ENCODE measurements at regions not wholly inside any gene's neighbourhood (a gene's known extent, or its start where the extent isn't known, plus 50 kb on each side); places are given as distances from the start of the nearest gene placed in this dataset.

DNA sequence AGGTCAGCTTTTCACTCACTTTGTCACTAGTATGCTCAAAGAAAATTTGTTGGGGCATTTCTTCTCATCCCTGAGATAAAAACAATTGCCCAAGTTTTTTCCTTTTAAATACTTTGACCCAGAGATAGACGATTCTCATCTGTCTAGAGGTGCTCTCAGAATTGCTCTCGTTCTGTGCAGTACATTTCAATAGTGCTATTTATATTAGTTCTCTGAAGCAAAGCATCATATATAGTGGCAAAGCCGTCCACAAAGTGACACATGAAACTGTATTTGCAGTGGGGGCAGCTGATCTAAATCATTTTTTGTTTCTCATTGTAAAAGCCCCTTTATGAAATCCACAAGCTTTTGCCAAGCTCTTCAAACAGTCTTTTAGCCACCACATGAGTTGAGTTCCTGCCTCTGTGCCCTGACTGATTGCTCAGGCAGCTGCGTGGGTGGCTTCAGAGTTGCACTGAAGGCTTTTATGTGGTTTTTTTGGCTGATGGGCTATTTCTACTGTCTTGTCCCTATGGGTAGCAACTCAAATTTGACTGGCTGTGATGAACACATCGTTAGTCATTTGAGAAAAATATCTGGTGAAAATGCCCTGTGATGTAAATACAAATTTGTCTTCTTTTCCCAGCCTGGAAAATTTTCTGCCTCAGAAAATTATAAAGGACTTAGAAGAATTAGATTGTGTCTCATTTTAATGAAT is 119.1 kb upstream of the OTUD4 start:
- no peak overlapping the region for H3T11ph ChIP-seq (ENCODE audit: low read length)
- H3K56ac ChIP-seq (ENCODE audit: insufficient read length, low read depth, low read length): no peak overlapping the region
- H4K91ac ChIP-seq (ENCODE audit: insufficient read length, low read depth, low read length): no peak overlapping the region
- TF ChIP-seq, protein P1, sequence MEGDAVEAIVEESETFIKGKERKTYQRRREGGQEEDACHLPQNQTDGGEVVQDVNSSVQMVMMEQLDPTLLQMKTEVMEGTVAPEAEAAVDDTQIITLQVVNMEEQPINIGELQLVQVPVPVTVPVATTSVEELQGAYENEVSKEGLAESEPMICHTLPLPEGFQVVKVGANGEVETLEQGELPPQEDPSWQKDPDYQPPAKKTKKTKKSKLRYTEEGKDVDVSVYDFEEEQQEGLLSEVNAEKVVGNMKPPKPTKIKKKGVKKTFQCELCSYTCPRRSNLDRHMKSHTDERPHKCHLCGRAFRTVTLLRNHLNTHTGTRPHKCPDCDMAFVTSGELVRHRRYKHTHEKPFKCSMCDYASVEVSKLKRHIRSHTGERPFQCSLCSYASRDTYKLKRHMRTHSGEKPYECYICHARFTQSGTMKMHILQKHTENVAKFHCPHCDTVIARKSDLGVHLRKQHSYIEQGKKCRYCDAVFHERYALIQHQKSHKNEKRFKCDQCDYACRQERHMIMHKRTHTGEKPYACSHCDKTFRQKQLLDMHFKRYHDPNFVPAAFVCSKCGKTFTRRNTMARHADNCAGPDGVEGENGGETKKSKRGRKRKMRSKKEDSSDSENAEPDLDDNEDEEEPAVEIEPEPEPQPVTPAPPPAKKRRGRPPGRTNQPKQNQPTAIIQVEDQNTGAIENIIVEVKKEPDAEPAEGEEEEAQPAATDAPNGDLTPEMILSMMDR (conservative IDR thresholded peaks at IDR 0.05): no peak
- H3K18ac ChIP-seq (ENCODE audit: insufficient read length, low read depth, low read length): no peak overlapping the region
- Mint-ChIP-seq H3K27me3 (ENCODE audit: low read depth) (no peaks in the 10 kb centered on the region), H3K9me3 (no peaks in the 10 kb centered on the region), H3K4me1 (no peaks in the 10 kb centered on the region), H3K27ac (no peak overlapping the region), H3K4me3 (no peak overlapping the region), H3K36me3 (ENCODE audit: insufficient read depth in 1 of 3, low read depth in 3 of 3) (no peaks in the 10 kb centered on the region; a peak in 1 of 7 replicates)
- H3K4ac ChIP-seq (ENCODE audit: low read depth, low read length): no peak overlapping the region
- H4K8ac ChIP-seq (replicated peaks; ENCODE audit: insufficient read length, low read depth, low read length): no peak overlapping the region
- H2BK120ac ChIP-seq (ENCODE audit: low read depth, low read length, poor library complexity, severe bottlenecking): no peak overlapping the region
- H2AFZ ChIP-seq (ENCODE audit: low read length): no peak overlapping the region
- H3K79me1 ChIP-seq (ENCODE audit: insufficient read depth, low read depth, low read length, poor library complexity, severe bottlenecking): no peaks in the 10 kb centered on the region
- H3K9ac ChIP-seq (ENCODE audit: extremely low read depth, insufficient read length, low read length): no peak overlapping the region
- no peaks in the 10 kb centered on the region for H3K79me2 ChIP-seq (ENCODE audit: insufficient read depth, low read length)
- H3K27me3 ChIP-seq (ENCODE audit: insufficient read depth, low read length): no peaks in the 10 kb centered on the region
- H3K23me2 ChIP-seq (ENCODE audit: insufficient read length, low read depth, low read length, poor library complexity, severe bottlenecking): no peaks in the 10 kb centered on the region
- H2BK5ac ChIP-seq (ENCODE audit: insufficient read length, low read length): no peak overlapping the region
- no peak overlapping the region for H4K5ac ChIP-seq (ENCODE audit: insufficient read length, low read depth, low read length)
- no peak overlapping the region for H2BK20ac ChIP-seq (ENCODE audit: low read depth, low read length, poor library complexity, severe bottlenecking)
- no peak overlapping the region for H2AK5ac ChIP-seq (ENCODE audit: insufficient read length, low read length)
- H4K20me1 ChIP-seq (ENCODE audit: control insufficient read depth, insufficient read depth, insufficient read length): no peaks in the 10 kb centered on the region
- no peaks in the 10 kb centered on the region for H3K4me1 ChIP-seq (ENCODE audit: insufficient read depth, low read length)
- H2BK12ac ChIP-seq (ENCODE audit: insufficient read length, low read depth, low read length): no peak overlapping the region
- no peak overlapping the region for H3K4me2 ChIP-seq (ENCODE audit: insufficient read depth, insufficient read length, low read length)
- no CpG with 5 or more reads among the region's 5 CpGs for WGBS (ENCODE audit: extremely low coverage, insufficient read length, low lambda C conversion rate)
- no peaks in the 10 kb centered on the region for H3K9me3 ChIP-seq (ENCODE audit: control insufficient read depth, low read depth, low read length)
- no peak overlapping the region for H2BK15ac ChIP-seq (ENCODE audit: low read depth, low read length)
- H3K14ac ChIP-seq (ENCODE audit: insufficient read depth, low read length): no peak overlapping the region
- no peak overlapping the region for H3K23ac ChIP-seq (ENCODE audit: insufficient read length, low read depth, low read length)
- no peak overlapping the region for H3K27ac ChIP-seq (ENCODE audit: insufficient read length, low read depth, low read length)
- no peak for DNase-seq
